Fibroblast of skin of right biceps (primary cell): ENCODE measurements at regions not wholly inside any gene's neighbourhood (a gene's known extent, or its start where the extent isn't known, plus 50 kb on each side); places are given as distances from the start of the nearest gene placed in this dataset.

Experiments
- DNase-seq: peaks from one replicate; pipeline ENCODE4 v3.0.0-alpha.2; 2013

DNA sequence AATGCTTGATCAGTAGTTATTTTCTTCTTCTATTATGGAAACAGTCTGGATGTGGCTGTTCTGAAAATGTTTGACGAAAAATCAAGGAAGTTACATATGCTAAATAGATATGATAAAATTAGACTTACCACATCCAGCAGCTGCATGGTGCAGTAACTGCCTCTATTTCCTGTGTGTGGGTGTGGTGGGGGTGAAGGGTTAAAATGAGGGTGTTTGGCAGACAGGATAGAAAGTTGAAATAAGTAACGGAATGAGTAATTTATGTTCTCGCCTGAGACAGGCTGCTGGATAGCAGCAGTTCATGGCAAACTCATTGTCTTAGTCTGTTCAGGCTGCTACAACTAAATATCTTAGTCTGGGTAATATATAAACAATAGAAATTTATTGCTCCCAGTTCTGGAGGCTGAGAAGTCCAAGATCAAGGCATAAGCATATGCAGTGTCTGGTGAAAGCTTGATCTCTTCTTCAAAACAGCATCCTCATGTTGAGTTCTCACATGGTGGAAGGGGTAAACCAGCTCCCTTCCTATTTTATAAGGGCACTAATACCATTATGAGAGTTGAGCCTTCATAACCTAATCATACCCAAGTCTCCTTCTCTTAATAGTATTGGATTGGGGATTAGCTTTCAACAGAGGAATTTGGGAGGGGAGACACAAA, 1248.9 kb downstream of the SLITRK5 start:
- DNase-seq: no peak

DNA sequence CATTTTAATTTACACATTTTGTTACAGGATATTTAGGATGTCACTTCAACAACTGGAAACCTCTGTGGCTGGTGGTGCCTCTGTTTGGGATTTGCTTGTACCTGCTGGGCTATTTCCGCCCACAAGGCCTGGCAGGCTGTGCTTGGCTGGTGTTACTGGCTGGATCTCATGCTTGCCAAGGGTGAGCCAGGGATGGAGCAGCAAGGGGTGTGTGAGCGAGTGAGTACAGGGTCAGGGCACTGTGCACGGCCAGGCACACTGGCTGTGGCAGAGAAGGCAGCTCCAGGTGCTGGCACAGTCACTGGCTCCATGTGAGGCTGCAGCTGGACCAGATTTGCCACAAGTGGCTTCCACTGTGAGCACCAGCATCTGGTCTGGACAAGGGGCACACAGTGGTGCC, 1254.8 kb downstream of the SLITRK5 start:
- DNase-seq: no peak

DNA sequence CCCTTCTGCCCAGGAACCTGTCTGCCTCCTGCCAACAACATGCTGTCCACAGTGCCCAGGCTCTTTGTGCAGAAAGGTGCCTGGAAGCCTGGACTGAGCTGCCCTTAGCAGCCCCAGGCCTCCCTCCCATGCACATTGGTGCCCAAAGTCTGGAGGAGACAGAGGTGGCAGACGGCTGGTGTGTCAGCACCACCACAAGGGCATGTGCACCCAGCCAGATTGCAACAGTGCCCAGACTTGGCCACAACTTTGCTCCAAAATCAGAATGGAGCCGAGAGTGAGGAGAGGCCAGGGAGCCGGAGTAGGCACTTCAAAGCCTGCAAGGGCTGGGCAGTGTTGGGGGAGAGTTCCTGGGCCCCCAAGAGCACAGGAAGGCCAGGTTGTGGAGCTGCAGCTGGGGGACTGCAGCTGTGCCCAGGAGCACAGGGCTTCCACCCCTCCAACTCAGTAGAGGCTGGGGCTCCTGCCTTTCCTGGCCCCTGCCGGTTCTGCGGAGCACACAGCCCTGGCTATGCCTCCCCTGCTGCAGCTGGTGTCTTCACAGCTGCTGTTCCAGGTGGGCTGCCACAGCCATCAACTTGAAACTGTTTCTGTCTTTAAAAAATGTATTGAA, 1255.8 kb downstream of the SLITRK5 start:
- DNase-seq: no peak

DNA sequence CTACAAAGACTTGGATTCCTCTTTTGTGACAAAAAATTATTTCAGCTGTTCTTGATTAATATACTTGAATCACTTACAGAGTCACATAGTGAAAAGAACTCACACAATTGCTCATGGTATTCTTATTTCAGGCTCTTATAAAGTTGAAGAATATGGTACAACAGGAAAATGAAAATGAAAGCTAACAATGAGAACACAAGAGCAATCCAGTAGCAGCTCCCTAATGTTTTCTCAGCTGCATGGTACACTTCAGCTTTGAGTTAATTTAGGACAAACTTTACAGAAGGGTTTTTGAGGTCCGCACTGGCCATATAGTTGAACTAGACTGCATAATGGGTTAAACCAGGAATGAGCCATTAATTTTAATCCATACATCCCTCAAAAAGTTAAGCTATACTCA, 1261.8 kb downstream of the SLITRK5 start:
- DNase-seq: no peak

DNA sequence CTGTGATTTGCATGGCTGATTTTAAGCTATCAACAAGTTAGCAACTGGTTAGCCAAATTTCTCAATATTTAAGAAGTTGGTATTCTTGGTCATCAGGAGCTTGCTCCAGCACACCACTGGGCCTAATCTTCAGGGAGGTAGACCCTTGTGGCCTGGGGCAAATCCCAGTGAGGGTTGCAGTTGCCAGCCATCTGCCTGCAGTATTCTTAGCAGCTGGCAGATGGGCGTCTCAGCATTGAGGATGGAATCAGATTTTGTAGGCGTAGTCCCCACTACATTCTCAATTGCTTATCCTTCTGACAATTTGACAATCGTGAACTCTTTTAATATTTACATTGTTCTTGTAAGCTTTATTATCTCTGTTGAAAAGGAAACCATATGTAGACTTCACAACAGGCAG, 1266.2 kb downstream of the SLITRK5 start:
- DNase-seq: no peak

DNA sequence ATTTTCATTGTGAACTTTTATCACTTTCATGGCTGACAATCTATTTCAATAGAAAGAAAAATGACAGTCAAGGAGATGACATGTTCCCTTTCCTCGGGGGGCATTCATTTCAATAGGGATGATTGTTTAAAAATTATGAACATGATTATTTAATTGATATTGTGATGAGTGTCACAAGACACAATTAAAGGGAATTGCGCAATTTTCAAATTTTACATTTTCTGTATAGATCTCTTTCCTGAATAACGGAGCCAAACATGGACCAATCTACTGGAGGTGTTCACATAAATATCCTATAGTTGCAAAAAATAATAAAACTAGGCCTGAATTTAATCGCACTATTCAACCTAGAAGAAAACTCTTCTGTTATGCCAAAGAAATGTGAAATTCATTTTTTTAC, 1274.6 kb downstream of the SLITRK5 start:
- DNase-seq: no peak

DNA sequence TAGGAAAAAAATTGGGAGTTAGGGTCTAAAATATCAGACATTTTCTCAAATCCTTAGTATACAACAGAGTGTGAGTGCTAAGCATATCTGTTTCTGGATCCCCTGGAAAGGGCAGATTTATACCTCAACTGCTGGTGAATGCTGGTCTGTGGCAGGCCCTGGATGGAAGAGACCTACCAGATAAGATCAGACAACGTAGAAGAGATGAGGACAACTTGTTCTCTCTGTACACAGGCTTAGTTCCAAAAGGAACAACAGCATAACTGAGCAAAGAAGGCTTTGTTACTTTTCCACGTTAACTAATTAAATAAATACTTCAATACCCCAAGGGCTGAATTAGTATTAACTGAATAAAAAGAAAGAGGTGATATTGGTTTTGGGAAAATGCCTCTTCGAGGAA, 1277.3 kb downstream of the SLITRK5 start:
- DNase-seq: no peak

DNA sequence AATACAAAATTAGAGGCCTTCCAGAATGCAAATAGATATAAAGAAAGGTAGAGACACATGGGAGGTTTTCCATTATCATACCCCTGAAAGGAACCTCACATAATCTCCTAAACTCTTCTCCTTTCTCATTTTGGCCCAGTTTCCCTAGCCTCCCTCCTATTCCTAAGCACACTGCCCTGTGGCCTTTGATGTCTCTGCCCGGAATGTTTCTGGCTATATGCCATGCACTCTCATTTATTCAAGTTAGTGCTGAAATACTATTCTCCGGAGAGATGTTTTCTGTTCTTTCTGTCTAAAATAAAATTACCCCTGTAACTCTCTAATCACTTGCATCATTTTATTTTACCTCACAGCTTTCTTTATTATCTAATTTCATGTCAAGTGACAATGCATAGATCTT, 1287.7 kb downstream of the SLITRK5 start:
- DNase-seq: no peak

DNA sequence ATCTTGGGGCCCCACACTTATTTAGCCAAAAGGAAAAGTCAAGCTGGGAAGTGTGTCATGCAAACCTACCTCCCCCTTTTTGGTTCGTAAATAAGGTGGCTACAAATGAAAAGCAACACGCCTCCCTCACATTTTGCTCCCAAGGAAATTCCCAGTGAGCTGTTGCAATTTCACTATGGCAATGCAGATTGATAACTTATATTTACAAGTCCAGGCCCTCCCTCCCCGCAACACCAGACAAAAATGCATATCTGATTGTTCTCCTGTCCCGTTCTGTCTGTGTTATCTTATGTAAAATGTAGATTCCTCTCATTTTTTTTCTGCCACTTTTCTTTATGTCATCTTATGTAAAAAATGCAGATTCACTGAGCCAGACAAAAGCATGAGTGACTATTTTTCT, 1305.3 kb downstream of the SLITRK5 start:
- DNase-seq: no peak

DNA sequence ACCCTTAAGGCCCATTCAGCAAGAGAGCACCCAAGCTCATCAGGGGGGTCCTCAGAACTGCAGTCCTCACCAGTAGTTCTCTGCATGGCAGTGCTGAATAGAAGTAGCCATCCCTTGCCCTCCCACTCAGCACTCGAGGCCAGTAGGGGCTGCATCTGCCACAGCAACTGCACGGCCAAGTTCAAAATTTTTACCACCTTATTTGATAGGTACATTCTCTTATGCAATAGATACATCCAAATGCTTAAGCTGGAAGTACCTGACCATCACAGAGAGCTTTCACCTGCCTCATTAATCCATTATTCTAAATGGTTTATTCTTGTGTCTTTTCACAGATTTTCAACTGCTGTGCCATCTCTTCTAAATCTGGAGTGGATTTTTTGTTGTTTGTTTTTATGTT, 1307.4 kb downstream of the SLITRK5 start:
- DNase-seq: no peak

DNA sequence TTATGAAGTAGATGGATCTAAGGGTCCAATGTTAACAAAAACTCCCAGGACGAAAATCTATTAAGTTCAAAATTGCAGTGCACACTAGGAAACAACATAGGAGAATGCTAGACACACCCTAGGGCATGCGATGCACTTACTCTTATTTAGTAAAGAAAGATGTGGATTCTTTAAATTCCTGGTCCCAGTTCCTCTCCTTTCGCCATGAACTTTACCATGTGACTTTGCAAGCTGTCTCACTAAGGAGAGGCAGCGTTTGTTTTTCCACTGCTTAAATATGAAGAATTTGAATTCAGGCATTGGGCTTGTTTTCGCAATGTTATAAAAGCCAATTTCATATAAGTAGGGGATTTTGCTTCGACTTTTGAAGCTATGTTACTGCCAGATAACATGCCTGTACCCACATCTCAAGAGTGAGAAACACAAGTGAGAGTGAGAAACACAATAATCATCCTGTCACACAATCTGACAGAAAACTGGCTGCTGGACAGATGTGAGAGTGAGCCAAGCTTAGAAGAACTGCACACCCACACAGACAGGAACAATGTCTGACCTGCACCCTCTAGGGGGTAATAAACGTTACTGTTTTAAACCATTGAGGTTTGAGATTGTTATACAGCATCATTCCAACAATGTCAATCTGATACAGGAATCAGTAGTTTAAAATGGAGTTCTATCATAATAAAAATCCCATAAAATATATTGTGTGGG, 1308.4 kb downstream of the SLITRK5 start:
- DNase-seq: peak; percentile 1

DNA sequence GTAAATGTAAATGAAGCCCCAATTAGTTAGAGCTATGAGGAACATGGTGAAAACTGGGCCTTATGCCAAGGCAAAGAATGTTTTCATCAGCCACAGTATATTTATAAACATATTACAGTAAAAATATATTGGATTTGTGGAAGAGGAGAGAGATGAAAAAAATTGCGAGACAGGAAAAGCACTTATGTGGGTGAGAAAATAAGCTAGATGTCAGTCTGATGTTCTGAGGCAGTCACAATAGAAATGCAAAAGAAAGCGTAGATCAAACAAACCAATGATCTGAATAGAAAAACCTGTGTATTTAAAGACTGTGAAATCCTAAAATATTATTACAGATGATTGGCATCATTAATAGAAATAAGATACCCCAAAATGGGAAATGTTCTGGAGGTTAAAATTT, 1332.5 kb downstream of the SLITRK5 start:
- DNase-seq: no peak

DNA sequence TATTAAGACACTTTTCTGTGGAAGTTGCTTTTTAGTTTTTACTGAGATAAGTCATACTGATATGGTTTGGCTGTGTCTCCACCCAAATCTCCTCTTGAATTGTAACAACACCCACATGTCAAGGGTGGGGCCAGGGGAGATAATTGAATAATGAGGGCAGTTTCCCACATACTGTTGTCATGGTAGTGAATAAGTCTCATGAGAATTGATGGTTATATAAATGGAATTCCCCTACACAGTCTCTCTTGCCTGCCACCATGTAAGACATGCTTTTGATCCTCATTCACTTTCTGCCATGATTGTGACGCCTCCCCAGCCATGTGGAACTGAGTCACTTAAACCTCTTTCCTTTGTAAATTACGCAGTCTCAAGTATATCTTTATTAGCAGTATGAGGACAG, 1340.4 kb downstream of the SLITRK5 start:
- DNase-seq: no peak

DNA sequence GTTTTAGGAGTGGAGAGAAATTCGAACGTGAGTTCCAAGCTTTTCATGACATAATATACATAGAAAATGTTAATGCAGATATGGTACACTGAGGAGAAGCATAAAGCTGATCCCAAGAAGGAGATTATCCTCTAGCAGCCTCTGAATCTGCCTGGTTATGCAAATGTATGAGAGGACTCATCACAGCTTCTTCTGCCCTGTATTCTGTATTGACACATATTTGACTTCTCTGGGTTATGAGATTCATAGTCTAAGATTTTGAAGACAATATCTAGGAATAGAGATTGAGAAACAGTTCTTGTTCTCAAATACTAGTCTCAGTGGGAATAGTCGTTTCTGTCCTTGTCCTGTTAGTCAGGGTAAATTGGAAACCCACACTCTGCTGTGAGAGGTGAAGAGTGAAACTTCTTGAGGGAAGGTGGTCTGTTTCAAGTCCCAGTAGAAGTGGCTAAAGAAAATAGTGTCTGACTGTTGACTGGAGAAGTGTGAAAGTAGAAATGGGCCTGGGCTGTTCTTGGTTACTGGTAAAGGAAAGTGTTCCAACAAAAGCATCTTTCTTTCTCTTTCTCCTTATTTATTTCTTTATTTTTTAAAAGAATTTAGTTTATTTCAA, 1356.6 kb downstream of the SLITRK5 start:
- DNase-seq: no peak

DNA sequence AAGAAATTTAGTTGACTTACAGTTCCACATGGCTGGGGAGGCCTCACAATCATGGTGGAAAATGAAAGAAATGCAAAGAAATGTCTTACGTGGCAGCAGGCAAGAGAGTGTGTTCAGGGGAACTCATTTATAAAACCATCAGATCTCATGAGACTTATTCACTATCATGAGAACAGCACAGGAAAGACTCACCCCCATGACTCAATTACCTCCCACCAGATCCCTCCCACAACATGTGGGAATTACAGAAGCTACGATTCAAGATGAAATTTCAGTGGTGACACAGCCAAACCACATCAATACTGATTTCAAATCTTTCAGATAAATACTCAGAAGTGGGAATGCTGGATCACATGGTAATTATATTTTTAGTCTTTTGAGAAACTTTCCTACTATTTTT, 1357.9 kb downstream of the SLITRK5 start:
- no peak for DNase-seq

DNA sequence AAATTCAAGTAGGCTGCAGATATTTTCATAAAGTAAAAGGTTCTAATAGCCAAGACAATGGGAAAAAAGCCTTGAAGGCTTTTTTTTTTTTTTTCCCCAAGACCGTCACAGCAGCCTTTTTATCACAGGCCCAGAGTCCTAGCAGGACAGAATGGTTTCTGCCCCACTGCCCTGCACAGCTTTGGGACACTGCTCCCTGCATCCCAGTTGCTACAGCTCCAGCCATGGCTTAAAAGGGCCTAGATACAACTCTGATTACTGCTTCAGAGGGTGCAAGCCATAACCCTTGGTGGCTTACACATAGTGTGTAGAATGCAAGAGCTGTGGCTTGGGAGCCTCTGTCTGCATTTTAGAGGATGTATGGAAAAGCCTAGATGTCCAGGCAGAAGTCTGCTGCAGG, 1362.8 kb downstream of the SLITRK5 start:
- no peak for DNase-seq

DNA sequence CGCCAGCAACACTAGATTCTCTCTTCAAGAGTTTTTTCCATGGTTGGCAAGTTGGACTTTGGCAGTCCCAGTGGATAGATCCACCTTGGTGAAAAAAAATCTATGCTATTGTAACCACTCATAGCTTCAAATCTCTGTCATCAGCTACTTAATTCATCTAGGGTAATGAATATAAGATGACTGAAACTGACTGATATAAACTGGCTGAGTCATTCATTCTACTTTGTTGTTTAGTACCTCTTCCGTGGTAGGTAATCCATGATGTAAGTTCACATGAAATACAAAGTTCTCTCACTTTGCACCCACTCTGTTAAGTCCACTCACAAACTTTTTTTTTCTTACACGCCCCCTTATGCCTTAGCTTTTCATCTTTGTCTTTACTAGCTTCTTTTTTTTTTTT, 1381.5 kb downstream of the SLITRK5 start:
- DNase-seq: no peak

DNA sequence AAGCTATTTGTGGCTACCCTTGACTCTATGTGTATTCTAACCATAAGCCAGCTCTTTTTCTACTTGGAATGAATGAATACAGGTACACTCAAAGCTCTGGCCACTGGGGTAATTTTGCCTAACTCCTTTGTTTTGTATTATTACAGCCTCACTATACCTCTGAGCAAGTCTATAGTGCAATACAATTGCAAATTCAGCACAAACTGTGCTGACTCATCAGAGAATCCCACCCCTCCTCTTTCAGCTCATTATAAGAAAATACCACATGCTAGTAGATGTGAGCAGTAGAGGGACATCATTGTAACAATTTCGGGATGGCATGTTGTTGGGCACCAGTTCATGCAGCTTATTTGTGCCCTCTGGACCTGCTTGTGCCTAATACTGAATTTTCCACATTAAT, 1382.2 kb downstream of the SLITRK5 start:
- DNase-seq: no peak

DNA sequence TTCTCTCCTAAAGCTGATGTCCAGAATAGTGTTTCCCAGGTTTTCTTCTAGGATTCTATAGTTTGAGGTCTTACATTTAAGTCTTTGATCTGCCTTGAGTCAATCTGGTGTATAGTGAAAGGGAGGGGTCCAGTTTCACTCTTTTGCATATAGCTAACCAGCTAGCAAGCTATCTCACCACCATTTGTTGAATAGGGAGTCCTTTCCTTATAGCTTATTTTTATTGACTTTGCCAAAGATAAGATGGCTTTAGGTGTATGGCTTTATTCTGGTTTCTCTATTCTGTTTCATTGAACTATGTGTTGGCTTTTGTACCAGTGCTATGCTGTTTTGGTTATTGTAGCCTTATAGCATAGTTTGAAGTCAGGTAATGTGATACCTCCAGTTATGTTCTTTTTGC, 1386.1 kb downstream of the SLITRK5 start:
- DNase-seq: no peak

DNA sequence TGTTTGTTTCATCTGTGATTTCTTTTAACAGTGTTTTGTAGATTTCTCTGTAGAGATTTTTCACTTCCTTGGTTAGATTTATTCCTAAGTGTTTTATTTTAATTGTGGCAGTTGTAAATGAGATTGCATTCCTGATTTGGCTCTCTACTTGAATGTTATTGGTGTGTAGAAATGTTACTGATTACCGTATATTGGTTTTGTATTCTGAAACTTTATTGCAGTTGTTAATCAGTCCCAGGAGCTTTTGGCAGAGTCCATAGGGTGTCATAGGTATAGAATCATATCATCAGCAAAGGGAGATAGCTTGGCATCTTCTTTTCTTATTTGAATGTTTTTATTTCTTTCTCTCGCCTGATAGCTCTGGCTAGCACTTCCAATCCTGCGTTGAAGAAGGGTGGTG, 1386.7 kb downstream of the SLITRK5 start:
- DNase-seq: no peak

DNA sequence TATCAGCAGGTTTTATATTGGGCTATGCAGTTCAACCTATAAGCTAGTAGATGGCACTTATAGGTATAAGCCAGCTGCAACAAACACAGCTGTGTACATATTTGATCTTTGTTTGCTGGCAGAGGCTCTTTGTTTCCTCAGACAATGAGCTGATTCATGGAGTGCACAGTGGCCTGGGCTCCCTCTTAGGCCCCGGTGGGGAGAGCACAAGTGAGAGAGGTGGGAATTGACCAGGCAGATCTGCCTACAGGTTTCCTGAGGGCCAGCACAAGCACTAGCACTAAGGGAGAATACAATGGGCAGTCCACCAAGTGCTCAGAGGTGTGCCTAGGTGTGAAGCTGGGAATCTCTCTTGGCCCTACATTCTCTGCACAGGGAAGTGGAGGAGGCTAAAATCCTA, 1390.7 kb downstream of the SLITRK5 start:
- no peak for DNase-seq

DNA sequence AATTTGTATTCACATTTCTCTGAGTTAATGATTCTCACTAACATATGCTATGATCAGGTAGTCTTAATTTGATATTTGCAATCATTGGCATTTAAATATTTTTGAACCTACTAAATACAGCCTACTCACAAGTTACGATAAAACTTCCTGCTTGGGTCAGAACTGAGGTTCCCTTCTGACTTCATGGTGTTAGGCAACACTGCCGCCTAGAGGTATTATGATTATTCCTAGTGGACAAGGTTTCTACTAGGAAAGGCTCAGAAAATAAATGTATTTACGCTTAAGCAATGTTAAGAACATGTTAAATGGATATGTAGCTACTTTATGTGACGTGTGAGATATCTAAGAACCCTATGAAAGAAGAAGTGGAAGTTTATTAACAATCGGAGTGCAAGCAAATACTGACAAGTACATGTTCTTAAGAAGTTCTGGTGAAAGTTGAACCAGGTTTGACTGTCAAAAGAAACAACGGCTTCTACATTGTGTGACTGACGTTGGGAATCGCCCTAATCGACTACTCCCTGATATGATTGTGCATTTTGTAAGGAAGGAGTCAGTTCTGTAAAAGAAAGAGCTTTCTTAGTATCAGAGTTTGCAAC, 1395.8 kb downstream of the SLITRK5 start:
- DNase-seq: peak; percentile 14

DNA sequence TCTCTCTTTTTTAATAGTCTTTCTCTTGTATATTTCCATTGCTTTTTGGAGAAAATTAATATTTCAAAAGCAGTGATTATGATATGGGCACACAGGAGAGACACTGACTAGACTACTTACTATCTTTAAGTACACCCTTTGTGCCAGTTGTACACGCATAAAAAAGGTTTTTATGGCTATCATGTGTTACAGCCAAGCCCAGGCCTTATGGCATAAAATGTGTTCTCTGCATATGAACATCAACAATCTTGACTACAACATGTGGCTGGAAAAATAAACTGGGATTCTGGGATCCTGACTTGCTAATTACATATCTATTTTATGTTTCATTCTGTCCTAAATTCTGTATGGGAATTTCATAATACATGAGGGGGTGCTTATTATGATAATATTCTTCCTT, 1401.8 kb downstream of the SLITRK5 start:
- DNase-seq: no peak

DNA sequence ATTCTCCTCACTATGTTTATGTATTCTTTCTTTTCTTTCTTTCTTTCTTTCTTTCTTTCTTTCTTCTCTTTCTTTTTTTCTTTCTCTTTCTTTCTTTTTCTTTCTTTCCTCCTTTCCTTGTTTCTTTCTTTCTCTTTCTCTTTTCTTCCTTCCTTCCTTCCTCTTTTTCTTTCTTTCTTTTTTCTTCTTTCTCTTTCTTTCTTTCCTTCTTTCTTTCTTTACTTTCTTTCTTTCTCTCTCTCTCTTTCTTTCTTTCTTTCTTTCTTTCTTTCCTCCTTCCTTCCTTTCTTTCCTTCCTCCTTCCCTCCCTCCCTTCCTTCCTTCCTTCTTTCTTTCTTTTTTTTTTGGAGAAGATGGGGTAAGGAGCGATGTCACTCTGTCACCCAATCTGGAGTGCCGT, 1405.5 kb downstream of the SLITRK5 start:
- no peak for DNase-seq
